Mucosa of rectum (tissue), 2 donors: ENCODE measurements at regions not wholly inside any gene's neighbourhood (a gene's known extent, or its start where the extent isn't known, plus 50 kb on each side); places are given as distances from the start of the nearest gene placed in this dataset.
"Not testable (repeated sequence)": the region's sequence is repeated elsewhere in the genome, so short reads cannot be mapped to it uniquely, and the experiment has no call there.

Source experiments
- H3K27ac ChIP-seq, 2 donors: one replicate each; pipeline ENCODE4 v1.7.0; 2013; ENCODE audit warnings: inconsistent platforms in 2 of 2, low read depth in 2 of 2, low read length in 2 of 2
- H3K27me3 ChIP-seq, 2 donors: one replicate each; pipeline ENCODE4 v1.7.0; 2013; ENCODE audit warnings: low read length in 2 of 2; ENCODE audit not compliant: control insufficient read depth in 2 of 2, insufficient read depth in 2 of 2
- H3K36me3 ChIP-seq, 2 donors: one replicate each; pipeline ENCODE4 v1.7.0; 2013; ENCODE audit warnings: low read length in 2 of 2; ENCODE audit not compliant: control insufficient read depth in 2 of 2, insufficient read depth in 2 of 2
- H3K4me1 ChIP-seq, 2 donors: one replicate each; pipeline ENCODE4 v1.7.0; 2013; ENCODE audit warnings: low read length in 2 of 2, mild to moderate bottlenecking in 1 of 2; ENCODE audit not compliant: control insufficient read depth in 2 of 2, insufficient read depth in 2 of 2
- H3K4me3 ChIP-seq, 2 donors: one replicate each; pipeline ENCODE4 v1.7.0; 2013; ENCODE audit warnings: low read length in 2 of 2
- H3K9ac ChIP-seq, 2 donors: one replicate each; pipeline ENCODE4 v1.7.0; 2013; ENCODE audit warnings: low read length in 2 of 2, low read depth in 1 of 2, mild to moderate bottlenecking in 1 of 2
- H3K9me3 ChIP-seq, 2 donors: one replicate each; pipeline ENCODE4 v1.7.0; 2013; ENCODE audit warnings: low read length in 2 of 2; ENCODE audit not compliant: control insufficient read depth in 2 of 2
- donor health status: healthy.
- donor health status: Normal muscosa, but diverticular disease.

- Histone ChIP-seq H3K9me3 (no peaks in the 10 kb centered on the region), H3K9ac (no peak overlapping the region), H3K4me1 (no peaks in the 10 kb centered on the region), H3K36me3 (no peaks in the 10 kb centered on the region), H3K27me3 (no peaks in the 10 kb centered on the region), H3K27ac (no peak overlapping the region), H3K4me3 (no peak overlapping the region)
These were observed 507.9 kb downstream of the TTLL7 start for GRCh38 chr1:83490988-83491387.

- H3K36me3 ChIP-seq = not testable (repeated sequence)
These were observed 510.8 kb downstream of the TTLL7 start for GRCh38 chr1:83488105-83488504.

GRCh38 chr1:83487460-83487859 is 511.5 kb downstream of the TTLL7 start:
- not testable (repeated sequence) for H3K27me3 ChIP-seq, H3K9me3 ChIP-seq, H3K4me3 ChIP-seq, H3K27ac ChIP-seq, H3K9ac ChIP-seq, H3K36me3 ChIP-seq, H3K4me1 ChIP-seq

More at GRCh38 chr1:83488105-83488504, 510.8 kb downstream of the TTLL7 start:
- not testable (repeated sequence) for H3K27me3 ChIP-seq, H3K4me1 ChIP-seq, H3K9ac ChIP-seq, H3K27ac ChIP-seq, H3K4me3 ChIP-seq, H3K9me3 ChIP-seq

GRCh38 chr1:83485314-83486019 is 513.5 kb downstream of the TTLL7 start:
- H3K9ac ChIP-seq, H3K27ac ChIP-seq, H3K9me3 ChIP-seq, H3K36me3 ChIP-seq, H3K4me3 ChIP-seq, H3K4me1 ChIP-seq, H3K27me3 ChIP-seq: not testable (repeated sequence)

- not testable (repeated sequence) for H3K36me3 ChIP-seq, H3K9ac ChIP-seq, H3K4me3 ChIP-seq, H3K27ac ChIP-seq, H3K9me3 ChIP-seq, H3K4me1 ChIP-seq, H3K27me3 ChIP-seq
These were observed 517.6 kb downstream of the TTLL7 start for GRCh38 chr1:83481284-83481683.

GRCh38 chr1:83479591-83480239 is 519.2 kb downstream of the TTLL7 start:
- H3K27ac ChIP-seq, H3K4me3 ChIP-seq, H3K36me3 ChIP-seq, H3K9ac ChIP-seq, H3K27me3 ChIP-seq, H3K4me1 ChIP-seq, H3K9me3 ChIP-seq: not testable (repeated sequence)

- H3K27ac ChIP-seq, H3K27me3 ChIP-seq, H3K9ac ChIP-seq: not testable (repeated sequence)
These were observed 520.8 kb downstream of the TTLL7 start for GRCh38 chr1:83478127-83478526.

GRCh38 chr1:83476518-83476917 is 522.4 kb downstream of the TTLL7 start:
- H3K9ac ChIP-seq, H3K27ac ChIP-seq, H3K4me3 ChIP-seq, H3K9me3 ChIP-seq, H3K36me3 ChIP-seq, H3K27me3 ChIP-seq, H3K4me1 ChIP-seq: not testable (repeated sequence)

More at GRCh38 chr1:83478127-83478526, 520.8 kb downstream of the TTLL7 start:
- not testable (repeated sequence) for H3K4me3 ChIP-seq, H3K9me3 ChIP-seq, H3K36me3 ChIP-seq, H3K4me1 ChIP-seq

- H3K27me3 ChIP-seq, H3K9me3 ChIP-seq, H3K4me3 ChIP-seq, H3K27ac ChIP-seq, H3K4me1 ChIP-seq, H3K9ac ChIP-seq, H3K36me3 ChIP-seq: not testable (repeated sequence)
These were observed 524.0 kb downstream of the TTLL7 start for GRCh38 chr1:83474946-83475345.

GRCh38 chr1:83473986-83474385 is 524.9 kb downstream of the TTLL7 start:
- H3K9me3 ChIP-seq, H3K27me3 ChIP-seq, H3K9ac ChIP-seq, H3K4me1 ChIP-seq, H3K36me3 ChIP-seq, H3K27ac ChIP-seq, H3K4me3 ChIP-seq: not testable (repeated sequence)
